Psoas muscle (tissue), 7 donors: ENCODE measurements at regions not wholly inside any gene's neighbourhood (a gene's known extent, or its start where the extent isn't known, plus 50 kb on each side); places are given as distances from the start of the nearest gene placed in this dataset.
A peak's percentile ranks its signal among the peaks of the same experiment; 100 is the strongest.

ENCODE experiments used
- ATAC-seq, 4 donors: fragments of 200-7000 bp; cut with Tn5 transposase; one replicate each; pipeline ENCODE4 v1.9.1; 2020; ENCODE audit warnings: moderate library complexity in 3 of 4, mild to moderate bottlenecking in 2 of 4
- DNase-seq, 2 donors: peaks; one replicate each; pipeline ENCODE4 v3.0.0-alpha.2; 2020
- H3K27ac ChIP-seq: fragments of 200-600 bp; one replicate; pipeline ENCODE4 v1.8.0; 2022
- H3K27me3 ChIP-seq, 3 donors: fragments of 200-600 bp in 1 of 3; one replicate each; pipeline versions ENCODE4 v1.6.1 to v1.8.0; 2013 to 2022; ENCODE audit warnings: low read length in 2 of 3, mild to moderate bottlenecking in 2 of 3, moderate library complexity in 1 of 3; ENCODE audit not compliant: insufficient read depth in 3 of 3
- H3K36me3 ChIP-seq, 2 donors: fragments of 200-600 bp in 1 of 2; one replicate each; pipeline versions ENCODE4 v1.6.1 to v1.8.0; 2013 to 2022; ENCODE audit warnings: low read depth in 1 of 2, mild to moderate bottlenecking in 1 of 2, moderate library complexity in 1 of 2; ENCODE audit not compliant: insufficient read depth in 1 of 2
- H3K4me1 ChIP-seq: fragments of 200-600 bp; one replicate; pipeline ENCODE4 v1.8.0; 2022
- H3K4me3 ChIP-seq: fragments of 200-600 bp; one replicate; pipeline ENCODE4 v1.8.0; 2022; ENCODE audit warnings: mild to moderate bottlenecking
- H3K9me3 ChIP-seq: fragments of 200-600 bp; one replicate; pipeline ENCODE4 v1.8.0; 2022
- WGBS, 3 donors: extraction: QIAGEN DNeasy Blood & Tissue Kit; methylation state at CpG; one replicate each; pipeline versions ENCODE4 v1.1.6 to v1.1.7; 2013; 5-methylcytosine and 5-hydroxymethylcytosine counted together
- intact Hi-C, 2 donors: fragments of 100-400 bp; cut with DNase I; formaldehyde crosslinking; loops; one replicate each; pipeline versions ENCODE4 v1.11.0 to v1.14.2; 2022
- TF ChIP-seq, protein P1 (sequence below): fragments of 200-600 bp; IDR thresholded peaks from one replicate; pipeline ENCODE4 v1.8.0; 2022; ENCODE audit warnings: antibody characterized with exemption
- donor health status: healthy with polysubstance abuse.
- donor health status: DM: no; HTN: no; CAD: no; lungs with moderate emphysema.
- donor health status: Bipolar disorder and iron deficiency.
- donor health status: healthy.
- donor health status: DM: yes; HTN: yes; CAD: no.
- donor health status: DM: no; HTN: no; CAD: no.
- donor health status: DM: yes; HTN: yes; CAD: no.

DNA sequence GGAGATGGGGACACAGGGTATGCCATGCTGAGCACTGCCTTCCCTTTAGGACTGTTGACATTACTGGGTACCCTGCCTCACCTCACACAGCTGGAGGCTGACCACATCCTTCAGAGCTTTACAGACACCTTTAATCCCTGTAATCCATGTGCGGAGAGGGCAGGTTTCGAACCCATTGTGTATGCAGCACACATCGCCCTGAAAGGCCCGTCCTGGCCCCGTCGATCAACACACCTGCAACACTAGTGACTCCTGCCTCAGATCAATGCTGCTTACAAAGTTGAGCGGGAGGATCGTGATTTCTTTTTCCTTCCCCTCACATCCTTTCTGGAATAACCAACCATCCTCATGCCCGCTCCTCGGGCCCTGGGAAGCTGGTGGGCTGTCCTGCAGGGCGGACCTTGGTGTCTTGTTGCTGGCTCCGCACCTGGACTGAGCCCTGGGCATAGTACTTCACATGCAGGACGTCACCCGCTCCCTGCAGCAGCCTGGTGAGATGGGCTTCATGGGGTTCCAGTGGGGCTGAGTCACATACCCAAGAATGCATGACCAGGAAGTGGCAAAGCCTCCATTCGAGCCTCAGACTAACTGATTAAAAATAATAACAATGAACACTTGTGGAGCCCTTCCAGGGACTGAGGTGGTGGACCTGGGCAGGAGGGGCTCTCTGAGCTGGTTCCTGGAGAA is 403.6 kb downstream of the PTPRU start:
- Histone ChIP-seq H3K4me3 (no peak overlapping the region), H3K36me3 (no peaks in the 10 kb centered on the region), H3K4me1 (no peaks in the 10 kb centered on the region), H3K9me3 (no peaks in the 10 kb centered on the region), H3K27ac (no peak overlapping the region), H3K27me3 (peaks cover 0 to 3% (median 0%) of the 10 kb centered on the region in 3 donors)
- intact Hi-C loops: no loop called here
- 81 to 89% (median 84%) methylated on average over 15 of the region's 15 CpGs for WGBS, 3 donors
- ATAC-seq (no peak), DNase-seq (no peak)
- TF ChIP-seq, protein P1, sequence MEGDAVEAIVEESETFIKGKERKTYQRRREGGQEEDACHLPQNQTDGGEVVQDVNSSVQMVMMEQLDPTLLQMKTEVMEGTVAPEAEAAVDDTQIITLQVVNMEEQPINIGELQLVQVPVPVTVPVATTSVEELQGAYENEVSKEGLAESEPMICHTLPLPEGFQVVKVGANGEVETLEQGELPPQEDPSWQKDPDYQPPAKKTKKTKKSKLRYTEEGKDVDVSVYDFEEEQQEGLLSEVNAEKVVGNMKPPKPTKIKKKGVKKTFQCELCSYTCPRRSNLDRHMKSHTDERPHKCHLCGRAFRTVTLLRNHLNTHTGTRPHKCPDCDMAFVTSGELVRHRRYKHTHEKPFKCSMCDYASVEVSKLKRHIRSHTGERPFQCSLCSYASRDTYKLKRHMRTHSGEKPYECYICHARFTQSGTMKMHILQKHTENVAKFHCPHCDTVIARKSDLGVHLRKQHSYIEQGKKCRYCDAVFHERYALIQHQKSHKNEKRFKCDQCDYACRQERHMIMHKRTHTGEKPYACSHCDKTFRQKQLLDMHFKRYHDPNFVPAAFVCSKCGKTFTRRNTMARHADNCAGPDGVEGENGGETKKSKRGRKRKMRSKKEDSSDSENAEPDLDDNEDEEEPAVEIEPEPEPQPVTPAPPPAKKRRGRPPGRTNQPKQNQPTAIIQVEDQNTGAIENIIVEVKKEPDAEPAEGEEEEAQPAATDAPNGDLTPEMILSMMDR: no peak

DNA sequence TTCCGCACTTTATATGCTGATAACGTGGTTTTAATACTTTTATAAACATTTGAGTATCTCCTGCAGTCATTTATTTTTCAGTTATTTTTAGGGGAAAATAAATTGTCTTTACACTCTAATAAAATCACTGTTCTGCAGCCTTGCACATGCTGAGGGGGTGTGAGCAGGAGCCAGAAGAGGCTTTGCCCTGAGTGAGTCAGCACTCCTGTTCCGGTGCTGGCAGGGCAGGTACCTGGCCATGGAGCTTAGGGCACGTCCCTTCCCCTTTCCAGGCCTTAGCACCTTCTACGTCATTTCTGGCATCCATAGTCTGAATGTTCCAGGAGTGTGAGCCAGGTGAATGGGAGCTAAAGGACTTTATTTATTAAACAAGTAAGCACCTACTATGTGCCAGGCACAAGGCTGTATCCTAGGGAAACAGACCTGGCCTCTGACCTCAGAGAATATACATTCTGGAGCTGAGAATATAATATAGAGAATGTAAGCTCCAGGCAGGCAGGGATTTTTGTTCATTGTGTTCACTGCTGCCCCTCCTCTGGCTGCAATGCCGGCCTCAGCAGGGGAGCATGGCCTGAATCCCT is 402.9 kb downstream of the PTPRU start:
- Histone ChIP-seq H3K27ac (no peak overlapping the region), H3K4me3 (no peak overlapping the region), H3K36me3 (no peaks in the 10 kb centered on the region), H3K4me1 (no peaks in the 10 kb centered on the region), H3K27me3 (peaks cover 0 to 3% (median 0%) of the 10 kb centered on the region in 3 donors), H3K9me3 (no peaks in the 10 kb centered on the region)
- TF ChIP-seq, protein P1: no peak
- ATAC-seq: peak in 1 of 4 donors; percentile 34
- DNase-seq: no peak
- 57 to 66% (median 57%) methylated on average over 6 of the region's 6 CpGs for WGBS, 3 donors
- intact Hi-C loops: no loop called here

DNA sequence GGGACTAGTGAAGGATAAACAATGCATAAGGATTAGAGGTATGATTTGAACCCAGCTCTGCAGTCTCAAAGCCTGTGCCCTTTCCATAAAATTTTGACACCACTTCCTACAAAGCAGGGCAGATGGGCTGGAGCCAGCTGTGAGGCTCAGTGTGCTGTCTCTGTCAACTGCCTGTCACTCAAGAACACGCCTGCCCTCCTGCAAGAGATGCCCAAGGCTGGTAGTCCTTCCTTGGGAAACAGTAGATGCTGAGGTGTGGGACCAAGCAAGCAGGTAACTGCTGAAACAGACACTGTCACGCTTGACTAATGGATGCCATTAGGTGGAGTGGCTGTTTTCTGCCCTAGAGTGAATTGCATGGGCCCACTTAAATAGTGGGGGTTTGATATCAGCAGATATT is 402.0 kb downstream of the PTPRU start:
- DNase-seq: no peak
- intact Hi-C loops: no loop called here
- Histone ChIP-seq H3K4me1 (no peaks in the 10 kb centered on the region), H3K9me3 (no peaks in the 10 kb centered on the region), H3K36me3 (no peaks in the 10 kb centered on the region), H3K27me3 (peaks cover 0 to 3% (median 0%) of the 10 kb centered on the region in 3 donors), H3K4me3 (no peak overlapping the region), H3K27ac (no peak overlapping the region)
- no peak for ATAC-seq
- 90 to 95% (median 93%) methylated on average over 2 of the region's 2 CpGs for WGBS, 3 donors
- TF ChIP-seq, protein P1: no peak

DNA sequence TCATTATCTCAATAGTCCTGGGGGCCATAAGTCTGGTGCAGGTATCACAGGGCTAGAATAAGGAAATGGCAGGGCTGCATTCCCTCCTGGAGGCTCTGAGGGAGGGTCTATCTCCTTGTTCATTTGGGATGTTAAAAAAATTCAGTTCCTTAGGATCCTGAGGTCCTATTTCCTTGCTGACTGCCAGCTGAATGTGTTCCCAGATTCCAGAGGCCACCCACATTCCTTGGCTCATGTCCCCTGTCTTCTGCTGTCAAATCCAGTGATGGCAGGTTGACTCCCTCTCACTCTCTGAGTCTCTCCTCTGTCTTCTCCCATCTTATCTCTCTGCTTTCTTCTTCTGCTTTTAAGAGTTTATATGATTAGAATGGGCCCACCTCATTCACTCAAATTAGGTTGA is 400.6 kb downstream of the PTPRU start:
- peaks cover 0 to 3% (median 0%) of the 10 kb centered on the region in 3 donors for H3K27me3 ChIP-seq
- DNase-seq: no peak

More for the DNA sequence above, 400.6 kb downstream of the PTPRU start:
- Histone ChIP-seq H3K27ac (no peak overlapping the region), H3K9me3 (no peaks in the 10 kb centered on the region), H3K4me3 (no peak overlapping the region), H3K4me1 (no peaks in the 10 kb centered on the region), H3K36me3 (no peaks in the 10 kb centered on the region)
- TF ChIP-seq, protein P1: no peak
- no peak for ATAC-seq
- intact Hi-C loops: no loop called here
